ENCODE measurements at regions not wholly inside any gene's neighbourhood (a gene's known extent, or its start where the extent isn't known, plus 50 kb on each side); places are given as distances from the start of the nearest gene placed in this dataset.

GRCh38 chr18:30862900-30863299 lies 179.6 kb downstream of the DSC3 start:
- no peak for DNase-seq
- Mint-ChIP-seq H3K9me3 (ENCODE audit: unreplicated experiment) (no peaks in the 10 kb centered on the region), H3K27me3 (ENCODE audit: insufficient read depth, unreplicated experiment) (no peaks in the 10 kb centered on the region), H3K36me3 (ENCODE audit: insufficient read depth, unreplicated experiment) (no peaks in the 10 kb centered on the region), H3K4me3 (ENCODE audit: unreplicated experiment) (no peak overlapping the region), H3K4me1 (ENCODE audit: low read depth, unreplicated experiment) (no peaks in the 10 kb centered on the region), H3K27ac (ENCODE audit: unreplicated experiment) (no peak overlapping the region)
- intact Hi-C loops (cut with micrococcal nuclease; ENCODE audit: unreplicated experiment), result no loop called here
- Histone ChIP-seq H3K4me3 (ENCODE audit: low read depth, low read length) (no peak overlapping the region), H3K4me1 (no peaks in the 10 kb centered on the region), H3K9me3 (no peaks in the 10 kb centered on the region), H3K27me3 (replicated peaks; ENCODE audit: control insufficient read depth, insufficient read depth, low read length) (no peaks in the 10 kb centered on the region), H3K36me3 (ENCODE audit: control insufficient read depth, insufficient read depth, low read length) (no peaks in the 10 kb centered on the region)
- TF ChIP-seq CTCF (IDR thresholded peaks at IDR 0.05; ENCODE audit: insufficient read depth in 1 of 2, low read depth in 1 of 2, low read length in 1 of 2, severe bottlenecking in 1 of 2, unreplicated experiment in 1 of 2), result no peak
- POLR2A ChIA-PET, result no interaction called here
- no TSS peak for BruUV-seq (replicated peaks)
- CTCF ChIA-PET, result no interaction called here

DNA sequence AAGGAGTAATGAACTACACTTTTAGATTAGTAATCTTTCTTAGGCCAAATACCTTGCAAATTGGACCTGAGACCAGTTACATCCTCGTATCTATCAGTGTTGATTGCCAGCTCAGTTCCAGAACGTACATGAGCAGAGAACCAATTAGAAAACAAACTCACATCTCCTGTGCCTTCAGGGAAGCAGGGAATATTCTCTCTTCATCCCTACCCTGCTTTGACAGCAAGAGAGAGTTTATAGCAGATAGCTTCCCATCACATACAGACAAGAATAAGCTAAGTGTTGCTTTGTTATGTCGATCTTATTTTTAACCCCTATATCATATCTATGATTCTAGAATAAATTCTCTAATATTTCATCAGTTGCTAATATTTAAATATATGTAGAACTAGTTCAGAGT lies 181.8 kb downstream of the DSC3 start:
- no peaks in the 10 kb centered on the region for H3K9me3 Mint-ChIP-seq (ENCODE audit: unreplicated experiment)
- TF ChIP-seq CTCF (IDR thresholded peaks at IDR 0.05; ENCODE audit: insufficient read depth in 1 of 2, low read depth in 1 of 2, low read length in 1 of 2, severe bottlenecking in 1 of 2, unreplicated experiment in 1 of 2), result no peak
- H3K4me3 ChIP-seq (ENCODE audit: low read depth, low read length), result no peak overlapping the region
- H3K4me1 Mint-ChIP-seq (ENCODE audit: low read depth, unreplicated experiment), result no peaks in the 10 kb centered on the region
- intact Hi-C loops (cut with micrococcal nuclease; ENCODE audit: unreplicated experiment), result no loop called here
- H3K27me3 Mint-ChIP-seq (ENCODE audit: insufficient read depth, unreplicated experiment), result no peaks in the 10 kb centered on the region
- no peaks in the 10 kb centered on the region for H3K4me1 ChIP-seq
- H3K36me3 ChIP-seq (ENCODE audit: control insufficient read depth, insufficient read depth, low read length), result no peaks in the 10 kb centered on the region
- no peak overlapping the region for H3K4me3 Mint-ChIP-seq (ENCODE audit: unreplicated experiment)
- no peak for DNase-seq
- H3K27ac Mint-ChIP-seq (ENCODE audit: unreplicated experiment), result no peak overlapping the region
- H3K9me3 ChIP-seq, result no peaks in the 10 kb centered on the region
- no peaks in the 10 kb centered on the region for H3K27me3 ChIP-seq (replicated peaks; ENCODE audit: control insufficient read depth, insufficient read depth, low read length)
- no TSS peak for BruUV-seq (replicated peaks)
- H3K36me3 Mint-ChIP-seq (ENCODE audit: insufficient read depth, unreplicated experiment), result no peaks in the 10 kb centered on the region
- ChIA-PET POLR2A (no interaction called here), CTCF (no interaction called here)

- POLR2A ChIA-PET, result no interaction called here
- Mint-ChIP-seq H3K36me3 (ENCODE audit: insufficient read depth, unreplicated experiment) (no peaks in the 10 kb centered on the region), H3K4me1 (ENCODE audit: low read depth, unreplicated experiment) (no peaks in the 10 kb centered on the region), H3K27ac (ENCODE audit: unreplicated experiment) (no peak overlapping the region), H3K4me3 (ENCODE audit: unreplicated experiment) (no peak overlapping the region), H3K9me3 (ENCODE audit: unreplicated experiment) (no peaks in the 10 kb centered on the region), H3K27me3 (ENCODE audit: insufficient read depth, unreplicated experiment) (no peaks in the 10 kb centered on the region)
- BruUV-seq (replicated peaks), result no TSS peak
- H3K4me1 ChIP-seq, result no peaks in the 10 kb centered on the region
- no peaks in the 10 kb centered on the region for H3K27me3 ChIP-seq (replicated peaks; ENCODE audit: control insufficient read depth, insufficient read depth, low read length)
- TF ChIP-seq CTCF (IDR thresholded peaks at IDR 0.05; ENCODE audit: insufficient read depth in 1 of 2, low read depth in 1 of 2, low read length in 1 of 2, severe bottlenecking in 1 of 2, unreplicated experiment in 1 of 2), result no peak
- intact Hi-C loops (cut with micrococcal nuclease; ENCODE audit: unreplicated experiment), result no loop called here
- CTCF ChIA-PET, result no interaction called here
- H3K36me3 ChIP-seq (ENCODE audit: control insufficient read depth, insufficient read depth, low read length), result no peaks in the 10 kb centered on the region
- no peak overlapping the region for H3K4me3 ChIP-seq (ENCODE audit: low read depth, low read length)
- no peaks in the 10 kb centered on the region for H3K9me3 ChIP-seq
- DNase-seq, result no peak
Measured at GRCh38 chr18:30859036-30859435, 183.5 kb downstream of the DSC3 start.
